C4-2B (cell line): ENCODE measurements at regions not wholly inside any gene's neighbourhood (a gene's known extent, or its start where the extent isn't known, plus 50 kb on each side); places are given as distances from the start of the nearest gene placed in this dataset.

Experiments used
- H3K27ac ChIP-seq: fragments of 450-650 bp; 2 replicates; pipeline ENCODE4 v1.5.1; 2017
- ZFX ChIP-seq: fragments of 450-650 bp; IDR thresholded peaks from 2 replicates; pipeline ENCODE4 v1.6.1; 2017
- TF ChIP-seq, protein P1 (sequence below): fragments of 450-650 bp; conservative IDR thresholded peaks from 2 replicates; pipeline ENCODE4 v1.5.1; 2017; ENCODE audit warnings: mild to moderate bottlenecking

- TF ChIP-seq, protein P1, sequence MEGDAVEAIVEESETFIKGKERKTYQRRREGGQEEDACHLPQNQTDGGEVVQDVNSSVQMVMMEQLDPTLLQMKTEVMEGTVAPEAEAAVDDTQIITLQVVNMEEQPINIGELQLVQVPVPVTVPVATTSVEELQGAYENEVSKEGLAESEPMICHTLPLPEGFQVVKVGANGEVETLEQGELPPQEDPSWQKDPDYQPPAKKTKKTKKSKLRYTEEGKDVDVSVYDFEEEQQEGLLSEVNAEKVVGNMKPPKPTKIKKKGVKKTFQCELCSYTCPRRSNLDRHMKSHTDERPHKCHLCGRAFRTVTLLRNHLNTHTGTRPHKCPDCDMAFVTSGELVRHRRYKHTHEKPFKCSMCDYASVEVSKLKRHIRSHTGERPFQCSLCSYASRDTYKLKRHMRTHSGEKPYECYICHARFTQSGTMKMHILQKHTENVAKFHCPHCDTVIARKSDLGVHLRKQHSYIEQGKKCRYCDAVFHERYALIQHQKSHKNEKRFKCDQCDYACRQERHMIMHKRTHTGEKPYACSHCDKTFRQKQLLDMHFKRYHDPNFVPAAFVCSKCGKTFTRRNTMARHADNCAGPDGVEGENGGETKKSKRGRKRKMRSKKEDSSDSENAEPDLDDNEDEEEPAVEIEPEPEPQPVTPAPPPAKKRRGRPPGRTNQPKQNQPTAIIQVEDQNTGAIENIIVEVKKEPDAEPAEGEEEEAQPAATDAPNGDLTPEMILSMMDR, result no peak
- TF ChIP-seq ZFX, result no peak
Observed at GRCh38 chr2:59266453-59266852, 1025.3 kb upstream of the FANCL start.

GRCh38 chr2:59259913-59260312, 1018.8 kb upstream of the FANCL start:
- no peak for TF ChIP-seq ZFX
- TF ChIP-seq, protein P1, result no peak
- H3K27ac ChIP-seq, result no peak overlapping the region

More at GRCh38 chr2:59266453-59266852, 1025.3 kb upstream of the FANCL start:
- no peak overlapping the region for H3K27ac ChIP-seq

GRCh38 chr2:59256290-59256689, 1015.2 kb upstream of the FANCL start:
- no peak for TF ChIP-seq ZFX
- TF ChIP-seq, protein P1, result no peak

DNA sequence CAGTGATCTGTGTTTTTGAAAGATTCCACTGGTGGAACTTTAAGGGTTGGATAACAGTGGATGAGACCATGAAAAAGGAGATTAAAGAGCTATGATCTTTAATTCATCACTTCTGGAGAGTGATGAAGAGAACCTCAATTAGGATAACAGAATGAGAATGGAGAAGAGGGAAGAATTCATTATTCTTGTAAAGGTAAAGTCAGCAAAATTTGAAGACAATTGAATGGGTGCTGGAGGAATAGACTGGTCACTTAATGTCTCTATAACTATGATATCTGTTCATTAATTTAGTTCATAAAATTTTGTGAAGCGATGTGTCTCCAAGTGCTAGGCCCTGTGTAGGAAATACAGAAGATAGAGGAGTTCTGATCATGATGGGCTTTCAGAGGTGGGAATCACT, 1013.2 kb upstream of the FANCL start:
- TF ChIP-seq ZFX, result no peak
- H3K27ac ChIP-seq, result no peak overlapping the region

More at GRCh38 chr2:59256290-59256689, 1015.2 kb upstream of the FANCL start:
- H3K27ac ChIP-seq, result no peak overlapping the region

DNA sequence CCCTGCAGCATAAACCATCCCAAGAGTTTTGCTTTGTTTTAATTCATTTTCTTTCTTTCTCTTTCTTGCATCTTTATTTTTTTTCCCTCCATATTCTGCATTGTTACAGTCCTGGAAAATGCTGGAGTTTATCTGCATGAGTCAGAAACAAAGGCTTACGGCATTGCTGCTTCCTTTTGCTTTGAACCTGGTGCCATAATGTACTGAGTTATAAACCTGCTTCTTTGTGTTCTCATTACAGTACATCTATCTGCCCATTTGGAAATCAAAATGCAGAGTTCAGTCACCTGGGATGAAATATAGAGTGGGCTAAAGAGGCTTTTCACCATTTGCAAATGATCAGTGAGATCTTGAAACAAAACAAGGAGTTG, 1009.2 kb upstream of the FANCL start:
- H3K27ac ChIP-seq, result no peak overlapping the region
- no peak for TF ChIP-seq ZFX
- TF ChIP-seq, protein P1, result no peak

- TF ChIP-seq, protein P1, result no peak
- no peak for TF ChIP-seq ZFX
- no peak overlapping the region for H3K27ac ChIP-seq
Observed at GRCh38 chr2:59249441-59250306, 1008.5 kb upstream of the FANCL start.

DNA sequence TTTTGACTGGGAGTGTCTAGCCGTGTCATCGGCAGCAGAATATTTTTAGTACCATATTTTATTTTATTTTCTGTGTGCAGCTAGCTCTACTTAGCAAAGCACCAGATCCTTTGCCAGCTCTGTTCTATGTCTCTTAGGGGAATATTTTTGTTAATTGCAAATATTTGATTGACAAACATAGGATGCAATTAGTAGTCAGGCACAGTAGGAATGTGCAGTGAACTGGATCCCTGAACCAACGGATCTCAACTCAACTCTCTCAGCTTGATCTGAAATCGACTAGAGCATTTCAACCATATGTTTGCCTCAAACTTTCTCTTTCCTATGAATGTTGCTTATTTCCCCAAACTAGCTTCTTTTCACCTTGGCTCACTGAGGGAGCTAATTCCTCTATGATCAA, 998.0 kb upstream of the FANCL start:
- H3K27ac ChIP-seq, result no peak overlapping the region
- TF ChIP-seq, protein P1, result no peak
- TF ChIP-seq ZFX, result no peak

DNA sequence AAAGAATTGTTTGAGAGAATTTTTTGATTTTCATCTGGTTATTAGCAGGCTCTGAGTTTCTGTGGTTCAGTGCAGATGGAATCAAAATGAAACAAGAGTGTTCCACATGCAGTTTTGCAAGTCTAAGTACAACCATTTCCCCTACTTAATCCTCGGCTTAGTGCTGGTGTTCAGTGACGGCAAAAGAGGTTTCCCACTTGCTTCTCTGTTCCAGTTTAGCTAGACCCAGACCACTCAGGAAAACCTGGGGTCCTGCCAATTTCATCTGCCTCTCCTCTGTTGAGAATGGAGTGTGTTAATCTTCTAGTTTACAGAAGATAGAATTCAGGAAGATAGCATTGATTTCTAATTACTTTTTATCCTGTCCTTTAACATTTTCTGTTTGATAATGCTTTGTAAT, 996.2 kb upstream of the FANCL start:
- H3K27ac ChIP-seq, result no peak overlapping the region
- TF ChIP-seq, protein P1, result no peak
- no peak for TF ChIP-seq ZFX
